ENCODE measurements at regions not wholly inside any gene's neighbourhood (a gene's known extent, or its start where the extent isn't known, plus 50 kb on each side); places are given as distances from the start of the nearest gene placed in this dataset.
"Not testable (repeated sequence)": the region's sequence is repeated elsewhere in the genome, so short reads cannot be mapped to it uniquely, and the experiment has no call there.

GRCh38 chr9:71446473-71447411 is 321.6 kb downstream of the CEMIP2 start:
- DNase-seq (peak; percentile 48 to 59 (median 55)), ATAC-seq (peak; percentile 91)
- H3K4me3 ChIP-seq: no peak overlapping the region
- no peaks in the 10 kb centered on the region for H3K36me3 ChIP-seq (ENCODE audit: low read depth)
- TF ChIP-seq CTCF (IDR thresholded peaks at IDR 0.05): no peak
- intact Hi-C loops (cut with DNase I, micrococcal nuclease): no loop called here
- H3K9me3 ChIP-seq: peaks cover 3% of the 10 kb centered on the region
- H3K4me1 ChIP-seq (ENCODE audit: low read depth): peaks cover 5% of the 10 kb centered on the region

DNA sequence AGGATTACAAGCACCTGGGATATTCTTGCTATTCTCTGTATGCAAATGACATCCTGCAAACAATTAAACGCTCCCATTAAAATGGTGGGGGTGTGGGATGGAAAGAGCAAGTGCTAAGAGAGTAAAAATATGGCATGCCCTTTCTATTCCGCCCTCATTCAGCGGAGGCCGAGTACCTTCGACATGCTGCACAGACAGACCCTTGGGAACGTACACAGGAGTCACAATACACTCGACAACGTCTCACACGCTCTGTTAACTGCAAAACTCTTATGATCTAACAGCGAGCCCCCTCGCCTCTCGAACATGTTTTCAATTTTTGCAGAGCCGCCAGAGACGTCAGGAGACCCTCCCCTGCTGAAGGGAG is 322.2 kb downstream of the CEMIP2 start:
- DNase-seq (no peak), ATAC-seq (no peak)
- Histone ChIP-seq H3K4me3 (no peak overlapping the region), H3K4me1 (ENCODE audit: low read depth) (peaks cover 5% of the 10 kb centered on the region), H3K9me3 (no peaks in the 10 kb centered on the region), H3K36me3 (ENCODE audit: low read depth) (no peaks in the 10 kb centered on the region)
- TF ChIP-seq CTCF (IDR thresholded peaks at IDR 0.05): no peak
- intact Hi-C loops (cut with DNase I, micrococcal nuclease): no loop called here

DNA sequence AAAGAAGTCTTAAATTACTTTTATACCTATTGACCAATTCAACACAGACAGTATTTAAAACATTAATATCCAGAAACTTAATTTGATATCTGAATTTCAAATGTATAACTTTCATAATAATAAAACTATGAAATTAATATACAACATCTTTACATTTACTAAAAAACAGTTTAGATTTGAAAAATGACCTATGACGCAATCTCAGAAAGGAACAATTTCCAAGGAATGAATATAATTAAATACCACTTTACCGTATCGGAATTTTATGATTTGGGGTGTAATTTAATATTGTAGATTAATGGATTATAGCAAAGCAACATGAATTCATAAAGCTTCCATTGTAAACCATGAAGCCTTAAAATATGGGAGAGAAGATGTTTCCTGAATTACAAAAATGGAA is 321.5 kb upstream of the TRPM3 start:
- H3K9me3 ChIP-seq: no peaks in the 10 kb centered on the region
- peaks cover 5% of the 10 kb centered on the region for H3K4me1 ChIP-seq (ENCODE audit: low read depth)
- H3K36me3 ChIP-seq (ENCODE audit: low read depth): no peaks in the 10 kb centered on the region
- no peak for TF ChIP-seq CTCF (IDR thresholded peaks at IDR 0.05)
- ATAC-seq (no peak), DNase-seq (no peak)
- no peak overlapping the region for H3K4me3 ChIP-seq
- intact Hi-C loops (cut with DNase I, micrococcal nuclease): no loop called here

GRCh38 chr9:71441266-71441665 is 319.8 kb upstream of the TRPM3 start:
- H3K4me3 ChIP-seq: no peak overlapping the region
- no peak for DNase-seq
- no peak for TF ChIP-seq CTCF (IDR thresholded peaks at IDR 0.05)
- H3K36me3 ChIP-seq (ENCODE audit: low read depth): no peaks in the 10 kb centered on the region
- H3K4me1 ChIP-seq (ENCODE audit: low read depth): no peaks in the 10 kb centered on the region
- no peak for ATAC-seq
- H3K9me3 ChIP-seq: no peaks in the 10 kb centered on the region
- intact Hi-C loops (cut with DNase I, micrococcal nuclease): no loop called here

DNA sequence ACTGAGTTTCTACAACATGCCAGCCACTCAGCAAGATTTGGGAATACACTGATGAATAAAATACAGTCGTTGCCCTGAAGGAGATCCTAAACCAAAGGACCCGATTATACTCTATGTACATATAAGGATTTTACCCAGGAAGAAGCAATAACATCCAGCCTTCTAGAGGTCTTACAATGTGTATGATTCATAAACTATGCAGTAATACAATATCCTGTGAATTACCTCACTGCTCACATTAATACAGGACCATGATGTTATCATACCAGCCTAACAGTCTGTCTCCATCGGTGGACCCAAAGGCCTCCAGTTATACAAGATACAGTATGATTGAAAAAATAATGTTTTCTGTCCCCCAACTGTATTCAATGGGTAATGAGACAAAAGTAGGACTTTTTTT is 310.5 kb upstream of the TRPM3 start:
- Histone ChIP-seq H3K9me3 (no peaks in the 10 kb centered on the region), H3K4me1 (ENCODE audit: low read depth) (no peaks in the 10 kb centered on the region), H3K36me3 (ENCODE audit: low read depth) (no peaks in the 10 kb centered on the region), H3K4me3 (no peak overlapping the region)
- DNase-seq (no peak), ATAC-seq (no peak)
- no peak for TF ChIP-seq CTCF (IDR thresholded peaks at IDR 0.05)
- intact Hi-C loops (cut with DNase I, micrococcal nuclease): no loop called here

DNA sequence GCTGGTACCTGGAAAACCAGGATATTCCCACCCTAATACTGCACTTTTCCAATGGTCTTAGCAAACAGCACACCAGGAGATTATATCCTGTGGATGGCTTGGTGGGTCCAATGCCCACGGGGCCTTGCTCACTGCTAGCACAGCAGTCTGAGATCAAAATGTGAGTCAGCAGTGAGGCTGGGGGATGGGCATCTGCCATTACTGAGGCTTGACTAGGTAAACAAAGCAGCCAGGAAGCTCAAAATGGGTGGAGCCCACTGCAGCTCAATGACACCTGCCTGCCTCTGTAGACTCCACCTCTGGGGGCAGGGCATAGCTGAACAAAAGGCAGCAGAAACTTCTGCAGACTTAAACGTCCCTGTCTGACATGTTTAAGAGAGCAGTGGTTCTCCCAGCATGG is 285.9 kb upstream of the TRPM3 start:
- ATAC-seq; H3K4me1 ChIP-seq (ENCODE audit: low read depth): not testable (repeated sequence)
- DNase-seq: peak in 2 of 3 donors; percentile 6 to 31

More for the DNA sequence above, 285.9 kb upstream of the TRPM3 start:
- H3K9me3 ChIP-seq; H3K36me3 ChIP-seq (ENCODE audit: low read depth); intact Hi-C loops (cut with DNase I, micrococcal nuclease); H3K4me3 ChIP-seq: not testable (repeated sequence)

All from mucosa of descending colon (tissue), 3 donors.